GM10248 (cell line): ENCODE measurements at regions not wholly inside any gene's neighbourhood (a gene's known extent, or its start where the extent isn't known, plus 50 kb on each side); places are given as distances from the start of the nearest gene placed in this dataset.
A peak's percentile ranks its signal among the peaks of the same experiment; 100 is the strongest.
"Not testable (repeated sequence)": the region's sequence is repeated elsewhere in the genome, so short reads cannot be mapped to it uniquely, and the experiment has no call there.

Experiments
- CTCF ChIA-PET: fragments of 300-600 bp; sonication (Branson Sonifier 250); formaldehyde crosslinking; extraction: SDS; loops from one replicate; lab custom pipeline; 2021; ENCODE audit warnings: antibody characterized with exemption; lab: Yijun Ruan, JAX
- POLR2A ChIA-PET: fragments of 350-650 bp; sonication (Branson Sonifier 250); formaldehyde crosslinking; extraction: SDS; loops from one replicate; lab custom pipeline; 2020; ENCODE audit warnings: antibody characterized with exemption; lab: Yijun Ruan, JAX
- DNase-seq: peaks from one replicate; pipeline ENCODE4 v3.0.0; 2012; ENCODE audit errors: extremely low spot score
- CTCF ChIP-seq: IDR thresholded peaks from 2 replicates; pipeline ENCODE4 v1.5.1; 2012; ENCODE audit warnings: mild to moderate bottlenecking, low read depth; ENCODE audit errors: extremely low read depth, missing control alignments, control extremely low read depth

DNA sequence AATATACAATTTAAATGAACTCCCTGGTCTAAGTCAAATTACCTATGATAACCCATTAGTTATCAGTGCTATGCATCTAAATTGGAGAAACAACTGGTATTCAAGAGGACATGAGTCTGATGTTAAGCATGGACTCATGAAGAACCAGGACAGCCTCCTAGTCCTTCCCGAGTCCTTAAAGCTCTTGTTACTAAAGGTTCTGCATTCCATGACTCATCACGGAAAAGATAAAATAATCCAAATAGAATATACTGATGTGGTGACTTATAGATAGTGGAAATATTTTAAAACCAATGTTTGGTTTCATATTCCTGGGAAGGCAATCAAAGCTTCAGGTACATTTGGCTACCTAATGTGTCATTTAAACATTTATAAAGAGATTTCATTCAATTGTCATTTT lies 117.2 kb upstream of the PMCH start:
- ChIA-PET CTCF (interaction anchor here (0.7 to 2.2 kb wide), 4 partner anchors 8 to 27 kb away, joined by 3 to 8 read pairs (median 3); no protein-coding TSS in a partner anchor), POLR2A (no interaction called here)
- no peak for DNase-seq
- TF ChIP-seq CTCF, result no peak

GRCh38 chr12:102313116-102313971 lies 115.7 kb upstream of the PMCH start:
- POLR2A ChIA-PET, DNase-seq: not testable (repeated sequence)
- CTCF ChIA-PET, result interaction anchor here (1.2 kb wide), 1 partner anchor 15 kb away, joined by 3 read pairs; no protein-coding TSS in a partner anchor

DNA sequence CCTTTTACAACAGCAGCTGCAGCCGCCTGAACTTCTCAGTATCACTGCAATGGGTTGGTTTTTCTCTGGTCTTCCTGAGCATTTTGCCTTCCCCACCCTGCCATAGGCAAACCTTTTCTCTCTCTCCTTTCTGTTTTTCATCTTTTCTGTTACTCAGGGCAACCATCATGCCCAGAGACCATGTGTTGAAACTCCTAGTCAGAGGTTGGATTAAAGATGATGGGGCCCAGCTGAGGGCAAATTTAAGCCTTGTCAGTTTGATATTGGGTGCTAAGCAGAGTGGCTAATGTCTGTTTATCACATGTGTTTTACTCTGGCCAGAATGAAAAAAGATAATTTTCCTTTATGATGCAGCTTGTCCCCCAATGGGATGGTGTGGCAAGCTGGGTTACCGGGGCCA lies 107.9 kb upstream of the PMCH start:
- ChIA-PET CTCF (no interaction called here), POLR2A (no interaction called here)
- no peak for DNase-seq
- TF ChIP-seq CTCF, result no peak

DNA sequence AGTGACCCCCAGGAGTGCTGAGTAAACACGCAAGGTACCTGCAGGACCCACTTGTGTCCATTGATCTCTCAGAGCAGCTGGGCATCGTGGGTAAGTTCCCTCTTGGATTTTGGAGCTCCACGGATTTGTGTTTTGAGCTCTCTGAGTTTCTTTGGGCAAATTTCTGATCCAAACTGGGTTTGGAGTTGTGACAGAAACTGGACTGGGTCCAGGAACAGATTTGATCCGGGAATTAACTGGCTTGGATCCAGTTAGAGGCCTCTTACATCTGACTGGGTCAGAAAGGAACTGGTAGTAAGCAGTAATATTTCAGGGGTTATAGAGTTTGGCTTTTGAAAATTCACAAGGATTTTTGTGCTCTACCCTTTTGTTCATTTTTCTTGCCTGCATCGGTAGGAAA lies 107.0 kb upstream of the PMCH start:
- DNase-seq, CTCF ChIA-PET, POLR2A ChIA-PET: not testable (repeated sequence)

- no peak for TF ChIP-seq CTCF
- ChIA-PET CTCF (interaction anchor here (1.0 kb wide), 1 partner anchor 438 kb away, joined by 3 read pairs; no protein-coding TSS in a partner anchor), POLR2A (no interaction called here)
- DNase-seq, result no peak
These were observed 104.9 kb upstream of the PMCH start for GRCh38 chr12:102302553-102302952.

DNA sequence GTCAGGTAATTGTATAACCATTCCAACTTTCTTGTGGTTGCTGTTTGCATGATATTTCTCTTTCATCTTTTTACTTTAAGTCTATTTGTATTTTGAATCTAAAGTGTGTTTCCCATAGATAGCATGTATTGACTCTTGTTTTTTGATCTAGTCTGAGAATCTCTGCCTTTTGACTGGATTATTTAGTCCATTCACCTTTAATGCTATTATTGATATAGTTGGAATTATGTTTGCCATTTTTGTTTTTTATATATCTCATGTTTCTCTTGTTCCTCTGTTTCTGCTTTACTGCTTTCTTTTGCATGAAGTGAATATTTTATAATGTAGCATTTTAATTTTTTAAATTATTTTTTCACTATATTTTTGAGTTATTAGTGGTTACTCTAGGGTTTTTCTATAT lies 103.9 kb upstream of the PMCH start:
- no peak for TF ChIP-seq CTCF

GRCh38 chr12:102300824-102301461 lies 103.3 kb upstream of the PMCH start:
- CTCF ChIA-PET, result interaction anchor here (0.6 to 1.3 kb wide), 4 partner anchors 8 to 440 kb away, joined by 3 to 4 read pairs (median 3); no protein-coding TSS in a partner anchor
- peak; percentile 41 for DNase-seq
- POLR2A ChIA-PET, result no interaction called here
- TF ChIP-seq CTCF, result peak; percentile 21

More for the DNA sequence above, 103.9 kb upstream of the PMCH start:
- ChIA-PET CTCF (interaction anchor here (1.3 kb wide), 1 partner anchor 9 kb away, joined by 3 read pairs; no protein-coding TSS in a partner anchor), POLR2A (no interaction called here)
- no peak for DNase-seq
